ENCODE measurements at regions not wholly inside any gene's neighbourhood (a gene's known extent, or its start where the extent isn't known, plus 50 kb on each side); places are given as distances from the start of the nearest gene placed in this dataset.
"Not testable (repeated sequence)": the region's sequence is repeated elsewhere in the genome, so short reads cannot be mapped to it uniquely, and the experiment has no call there.

DNA sequence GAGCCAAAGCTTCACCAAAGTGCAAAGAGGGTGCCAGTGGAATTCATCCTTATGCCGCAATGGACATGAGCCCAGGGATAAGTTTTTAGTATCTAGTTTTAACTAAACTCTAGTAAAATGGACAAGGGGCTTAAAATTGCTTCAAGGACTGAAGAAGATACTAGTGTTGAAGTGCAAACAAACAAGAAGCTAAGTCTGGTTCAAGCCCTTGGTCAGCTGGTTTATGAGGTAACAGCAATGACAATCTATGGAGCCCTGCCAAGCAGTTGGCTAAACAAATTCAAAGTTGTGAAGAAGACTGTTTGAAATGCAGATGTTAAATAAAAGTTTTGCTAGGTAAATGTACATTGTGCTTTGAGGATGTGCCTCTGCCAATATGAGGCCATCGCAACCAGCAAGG is 209.4 kb downstream of the KTN1 start:
- 100% methylated on average over 1 of the region's 2 CpGs for WGBS (ENCODE audit: insufficient coverage)
- ATAC-seq (ENCODE audit: low read depth) (no peak), DNase-seq (no peak)
- no peaks in the 10 kb centered on the region for H3K4me1 ChIP-seq (ENCODE audit: control insufficient read depth in 2 of 2, insufficient read depth in 2 of 2, low read length in 2 of 2)
- POLR2A ChIA-PET = no interaction called here
- peaks cover 7% of the 10 kb centered on the region for H3K27me3 Mint-ChIP-seq
- H3K9me3 Mint-ChIP-seq (ENCODE audit: insufficient read depth) = no peaks in the 10 kb centered on the region
- no peaks in the 10 kb centered on the region for H3K79me2 ChIP-seq (ENCODE audit: control insufficient read depth, insufficient read depth, low read length)
- no peaks in the 10 kb centered on the region for H4K20me1 ChIP-seq (ENCODE audit: control insufficient read depth, insufficient read depth, low read length, poor library complexity, severe bottlenecking)
- no peaks in the 10 kb centered on the region for H3K4me1 Mint-ChIP-seq
- no peaks in the 10 kb centered on the region for H3K9me3 ChIP-seq (ENCODE audit: control extremely low read depth in 1 of 3, control insufficient read depth in 2 of 3, insufficient read depth in 1 of 3, low read length in 2 of 3)
- no peak overlapping the region for H3K4me3 Mint-ChIP-seq
- intact Hi-C loops (cut with micrococcal nuclease) = no loop called here
- no peaks in the 10 kb centered on the region for H3K27me3 ChIP-seq (replicated peaks in 1 of 4; ENCODE audit: control extremely low read depth in 1 of 4, control insufficient read depth in 3 of 4, insufficient read depth in 4 of 4, low read length in 3 of 4)
- CTCF ChIA-PET = no interaction called here
- H3K4me2 ChIP-seq (replicated peaks; ENCODE audit: low read depth, low read length, poor library complexity, severe bottlenecking) = no peak overlapping the region
- H3K4me3 ChIP-seq (ENCODE audit: control extremely low read depth in 1 of 5, extremely low read depth in 1 of 5, insufficient read depth in 1 of 5, low read depth in 2 of 5, low read length in 4 of 5) = no peak overlapping the region
- no peak overlapping the region for H3K27ac Mint-ChIP-seq
- no peak overlapping the region for H3K9ac ChIP-seq (ENCODE audit: low read length)
- no peak overlapping the region for H3K27ac ChIP-seq (ENCODE audit: low read length in 2 of 2)
- TF ChIP-seq EZH2 (IDR thresholded peaks at IDR 0.05; ENCODE audit: borderline replicate concordance, insufficient read depth, low read depth, low read length, poor library complexity, severe bottlenecking) = no peak
- TF ChIP-seq, protein P1, sequence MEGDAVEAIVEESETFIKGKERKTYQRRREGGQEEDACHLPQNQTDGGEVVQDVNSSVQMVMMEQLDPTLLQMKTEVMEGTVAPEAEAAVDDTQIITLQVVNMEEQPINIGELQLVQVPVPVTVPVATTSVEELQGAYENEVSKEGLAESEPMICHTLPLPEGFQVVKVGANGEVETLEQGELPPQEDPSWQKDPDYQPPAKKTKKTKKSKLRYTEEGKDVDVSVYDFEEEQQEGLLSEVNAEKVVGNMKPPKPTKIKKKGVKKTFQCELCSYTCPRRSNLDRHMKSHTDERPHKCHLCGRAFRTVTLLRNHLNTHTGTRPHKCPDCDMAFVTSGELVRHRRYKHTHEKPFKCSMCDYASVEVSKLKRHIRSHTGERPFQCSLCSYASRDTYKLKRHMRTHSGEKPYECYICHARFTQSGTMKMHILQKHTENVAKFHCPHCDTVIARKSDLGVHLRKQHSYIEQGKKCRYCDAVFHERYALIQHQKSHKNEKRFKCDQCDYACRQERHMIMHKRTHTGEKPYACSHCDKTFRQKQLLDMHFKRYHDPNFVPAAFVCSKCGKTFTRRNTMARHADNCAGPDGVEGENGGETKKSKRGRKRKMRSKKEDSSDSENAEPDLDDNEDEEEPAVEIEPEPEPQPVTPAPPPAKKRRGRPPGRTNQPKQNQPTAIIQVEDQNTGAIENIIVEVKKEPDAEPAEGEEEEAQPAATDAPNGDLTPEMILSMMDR (IDR thresholded peaks at IDR 0.05) = no peak
- H2AFZ ChIP-seq (ENCODE audit: insufficient read depth, low read depth, low read length, poor library complexity, severe bottlenecking) = no peak overlapping the region
- no peaks in the 10 kb centered on the region for H3K36me3 ChIP-seq (replicated peaks in 1 of 2; ENCODE audit: control extremely low read depth in 1 of 2, control insufficient read depth in 1 of 2, extremely low read depth in 1 of 2, insufficient read depth in 2 of 2, low read length in 1 of 2)

DNA sequence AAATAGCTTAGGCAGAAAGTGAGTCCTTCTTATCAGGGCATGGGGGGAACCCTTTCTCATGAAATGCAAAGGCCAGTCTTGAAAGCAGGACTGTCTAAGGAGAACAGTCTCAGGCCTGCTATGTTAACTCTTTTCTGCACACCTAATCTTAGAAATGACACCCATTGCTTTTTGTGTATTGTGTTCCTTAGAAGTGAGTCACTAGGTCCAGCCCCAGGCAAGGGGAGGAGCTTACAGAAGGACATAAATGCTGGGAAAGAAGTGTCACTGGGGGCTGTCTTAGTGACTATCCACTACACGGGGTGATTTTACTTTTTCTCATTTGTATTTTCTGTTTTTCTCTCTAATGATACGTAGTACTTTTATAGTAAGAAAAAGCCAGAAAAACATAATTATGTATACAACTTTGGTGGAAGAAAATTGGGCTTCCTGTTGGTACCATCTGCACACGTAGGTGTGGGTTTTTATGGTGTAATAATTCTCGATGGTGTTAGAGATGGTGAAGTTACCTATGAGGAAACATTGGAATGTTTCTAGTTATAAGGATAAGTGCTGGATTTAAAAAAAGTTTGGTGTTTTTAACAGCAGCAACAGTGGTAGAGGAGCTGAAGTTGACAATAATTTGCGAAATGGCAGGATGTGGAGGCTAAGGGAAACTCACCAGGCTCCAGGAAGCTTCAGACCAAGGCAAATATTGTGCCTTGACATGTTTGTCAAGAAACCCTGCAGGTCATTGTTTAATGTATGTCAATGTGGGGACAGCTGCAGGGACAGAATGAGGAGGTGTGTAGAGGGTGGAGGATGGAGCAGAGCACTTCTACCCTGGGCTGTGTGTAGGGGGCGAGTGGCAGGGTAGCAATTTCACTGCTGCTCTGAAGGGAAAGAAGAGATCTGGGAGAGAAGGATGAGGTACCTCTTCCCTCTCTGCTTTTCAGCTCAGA is 214.9 kb downstream of the KTN1 start:
- intact Hi-C loops (cut with micrococcal nuclease) = no loop called here
- Mint-ChIP-seq H3K4me1 (no peaks in the 10 kb centered on the region), H3K27me3 (peaks cover 4% of the 10 kb centered on the region), H3K27ac (no peak overlapping the region), H3K9me3 (ENCODE audit: insufficient read depth) (no peaks in the 10 kb centered on the region), H3K4me3 (no peak overlapping the region)
- no peak for TF ChIP-seq EZH2 (IDR thresholded peaks at IDR 0.05; ENCODE audit: borderline replicate concordance, insufficient read depth, low read depth, low read length, poor library complexity, severe bottlenecking)
- TF ChIP-seq, protein P1 (IDR thresholded peaks at IDR 0.05) = no peak
- Histone ChIP-seq H3K27me3 (replicated peaks in 1 of 4; ENCODE audit: control extremely low read depth in 1 of 4, control insufficient read depth in 3 of 4, insufficient read depth in 4 of 4, low read length in 3 of 4) (no peaks in the 10 kb centered on the region), H3K4me2 (replicated peaks; ENCODE audit: low read depth, low read length, poor library complexity, severe bottlenecking) (no peak overlapping the region), H3K4me1 (ENCODE audit: control insufficient read depth in 2 of 2, insufficient read depth in 2 of 2, low read length in 2 of 2) (no peaks in the 10 kb centered on the region), H3K9me3 (ENCODE audit: control extremely low read depth in 1 of 3, control insufficient read depth in 2 of 3, insufficient read depth in 1 of 3, low read length in 2 of 3) (no peaks in the 10 kb centered on the region), H3K9ac (ENCODE audit: low read length) (no peak overlapping the region), H2AFZ (ENCODE audit: insufficient read depth, low read depth, low read length, poor library complexity, severe bottlenecking) (no peak overlapping the region), H3K27ac (ENCODE audit: low read length in 2 of 2) (no peak overlapping the region), H3K79me2 (ENCODE audit: control insufficient read depth, insufficient read depth, low read length) (no peaks in the 10 kb centered on the region), H4K20me1 (ENCODE audit: control insufficient read depth, insufficient read depth, low read length, poor library complexity, severe bottlenecking) (no peaks in the 10 kb centered on the region), H3K4me3 (ENCODE audit: control extremely low read depth in 1 of 5, extremely low read depth in 1 of 5, insufficient read depth in 1 of 5, low read depth in 2 of 5, low read length in 4 of 5) (no peak overlapping the region), H3K36me3 (replicated peaks in 1 of 2; ENCODE audit: control extremely low read depth in 1 of 2, control insufficient read depth in 1 of 2, extremely low read depth in 1 of 2, insufficient read depth in 2 of 2, low read length in 1 of 2) (no peaks in the 10 kb centered on the region)
- no peak for DNase-seq
- ChIA-PET POLR2A (no interaction called here), CTCF (no interaction called here)
- 94% methylated on average over 4 of the region's 6 CpGs for whole genome bisulfite sequencing (ENCODE audit: insufficient coverage)
- no peak for ATAC-seq (ENCODE audit: low read depth)

GRCh38 chr14:55796513-55796912 is 216.5 kb downstream of the KTN1 start:
- H3K9me3 ChIP-seq (ENCODE audit: control extremely low read depth in 1 of 3, control insufficient read depth in 2 of 3, insufficient read depth in 1 of 3, low read length in 2 of 3); POLR2A ChIA-PET; H3K27ac Mint-ChIP-seq; DNase-seq; ATAC-seq (ENCODE audit: low read depth); H3K4me1 ChIP-seq (ENCODE audit: control insufficient read depth in 2 of 2, insufficient read depth in 2 of 2, low read length in 2 of 2); H3K9me3 Mint-ChIP-seq (ENCODE audit: insufficient read depth); CTCF ChIA-PET; H3K4me2 ChIP-seq (replicated peaks; ENCODE audit: low read depth, low read length, poor library complexity, severe bottlenecking); H3K4me3 ChIP-seq (ENCODE audit: control extremely low read depth in 1 of 5, extremely low read depth in 1 of 5, insufficient read depth in 1 of 5, low read depth in 2 of 5, low read length in 4 of 5); H3K27ac ChIP-seq (ENCODE audit: low read length in 2 of 2); H3K27me3 ChIP-seq (replicated peaks in 1 of 4; ENCODE audit: control extremely low read depth in 1 of 4, control insufficient read depth in 3 of 4, insufficient read depth in 4 of 4, low read length in 3 of 4); H4K20me1 ChIP-seq (ENCODE audit: control insufficient read depth, insufficient read depth, low read length, poor library complexity, severe bottlenecking); intact Hi-C loops (cut with micrococcal nuclease); H3K36me3 ChIP-seq (replicated peaks in 1 of 2; ENCODE audit: control extremely low read depth in 1 of 2, control insufficient read depth in 1 of 2, extremely low read depth in 1 of 2, insufficient read depth in 2 of 2, low read length in 1 of 2); H2AFZ ChIP-seq (ENCODE audit: insufficient read depth, low read depth, low read length, poor library complexity, severe bottlenecking); H3K4me3 Mint-ChIP-seq; H3K4me1 Mint-ChIP-seq; H3K9ac ChIP-seq (ENCODE audit: low read length); H3K27me3 Mint-ChIP-seq; H3K79me2 ChIP-seq (ENCODE audit: control insufficient read depth, insufficient read depth, low read length): not testable (repeated sequence)
- WGBS (ENCODE audit: insufficient coverage) = no CpG with 5 or more reads among the region's 3 CpGs

All from B cell (primary cell).